ENCODE measurements at regions not wholly inside any gene's neighbourhood (a gene's known extent, or its start where the extent isn't known, plus 50 kb on each side); places are given as distances from the start of the nearest gene placed in this dataset.
A peak's percentile ranks its signal among the peaks of the same experiment; 100 is the strongest.

GRCh38 chr6:11926594-11927407 lies 85.3 kb upstream of the HIVEP1 start:
- no peak for DNase-seq (ENCODE audit: low read depth)

- DNase-seq (ENCODE audit: low read depth): no peak
These were observed 86.3 kb upstream of the HIVEP1 start for GRCh38 chr6:11925805-11926204.

- peak; percentile 23 for DNase-seq (ENCODE audit: low read depth)
These were observed 88.5 kb upstream of the HIVEP1 start for GRCh38 chr6:11923621-11924020.

GRCh38 chr6:11922901-11923300 lies 89.2 kb upstream of the HIVEP1 start:
- peak; percentile 37 for DNase-seq (ENCODE audit: low read depth)

GRCh38 chr6:11921751-11922150 lies 90.4 kb upstream of the HIVEP1 start:
- DNase-seq (ENCODE audit: low read depth): no peak

- DNase-seq (ENCODE audit: low read depth): peak; percentile 96
These were observed 91.1 kb upstream of the HIVEP1 start for GRCh38 chr6:11921017-11921438.

GRCh38 chr6:11920566-11920965 lies 91.5 kb upstream of the HIVEP1 start:
- peak; percentile 19 for DNase-seq (ENCODE audit: low read depth)

- peak; percentile 20 for DNase-seq (ENCODE audit: low read depth)
These were observed 92.2 kb upstream of the HIVEP1 start for GRCh38 chr6:11919771-11920440.

GRCh38 chr6:11918739-11919605 lies 93.1 kb upstream of the HIVEP1 start:
- DNase-seq (ENCODE audit: low read depth): peak; percentile 61

GRCh38 chr6:11917951-11918738 lies 94.0 kb upstream of the HIVEP1 start:
- peak; percentile 84 for DNase-seq (ENCODE audit: low read depth)

- peak; percentile 36 for DNase-seq (ENCODE audit: low read depth)
These were observed 99.7 kb upstream of the HIVEP1 start for GRCh38 chr6:11912420-11912819.

GRCh38 chr6:11911538-11911937 lies 100.6 kb upstream of the HIVEP1 start:
- peak; percentile 12 for DNase-seq (ENCODE audit: low read depth)

GRCh38 chr6:11909696-11910132 lies 102.4 kb upstream of the HIVEP1 start:
- peak; percentile 50 for DNase-seq (ENCODE audit: low read depth)

GRCh38 chr6:11908436-11909105 lies 103.5 kb upstream of the HIVEP1 start:
- no peak for DNase-seq (ENCODE audit: low read depth)

GRCh38 chr6:11903645-11904044 lies 108.5 kb upstream of the HIVEP1 start:
- no peak for DNase-seq (ENCODE audit: low read depth)

GRCh38 chr6:11902527-11902926 lies 109.6 kb upstream of the HIVEP1 start:
- DNase-seq (ENCODE audit: low read depth): no peak

GRCh38 chr6:11900662-11901598 lies 111.2 kb upstream of the HIVEP1 start:
- no peak for DNase-seq (ENCODE audit: low read depth)

GRCh38 chr6:11899645-11900044 lies 112.5 kb upstream of the HIVEP1 start:
- DNase-seq (ENCODE audit: low read depth): no peak

- no peak for DNase-seq (ENCODE audit: low read depth)
These were observed 115.6 kb upstream of the ADTRP start for GRCh38 chr6:11894212-11894611.

GRCh38 chr6:11891547-11891946 lies 112.9 kb upstream of the ADTRP start:
- no peak for DNase-seq (ENCODE audit: low read depth)

All from ELR (cell line).